GM19395 (cell line): ENCODE measurements at regions not wholly inside any gene's neighbourhood (a gene's known extent, or its start where the extent isn't known, plus 50 kb on each side); places are given as distances from the start of the nearest gene placed in this dataset.

Source experiments
- ATAC-seq: cut with Tn5 transposase; IDR thresholded peaks from one replicate; pipeline ENCODE4 v1.9.1; 2021; ENCODE audit warnings: mild to moderate bottlenecking, moderate library complexity; ENCODE audit not compliant: unreplicated experiment

DNA sequence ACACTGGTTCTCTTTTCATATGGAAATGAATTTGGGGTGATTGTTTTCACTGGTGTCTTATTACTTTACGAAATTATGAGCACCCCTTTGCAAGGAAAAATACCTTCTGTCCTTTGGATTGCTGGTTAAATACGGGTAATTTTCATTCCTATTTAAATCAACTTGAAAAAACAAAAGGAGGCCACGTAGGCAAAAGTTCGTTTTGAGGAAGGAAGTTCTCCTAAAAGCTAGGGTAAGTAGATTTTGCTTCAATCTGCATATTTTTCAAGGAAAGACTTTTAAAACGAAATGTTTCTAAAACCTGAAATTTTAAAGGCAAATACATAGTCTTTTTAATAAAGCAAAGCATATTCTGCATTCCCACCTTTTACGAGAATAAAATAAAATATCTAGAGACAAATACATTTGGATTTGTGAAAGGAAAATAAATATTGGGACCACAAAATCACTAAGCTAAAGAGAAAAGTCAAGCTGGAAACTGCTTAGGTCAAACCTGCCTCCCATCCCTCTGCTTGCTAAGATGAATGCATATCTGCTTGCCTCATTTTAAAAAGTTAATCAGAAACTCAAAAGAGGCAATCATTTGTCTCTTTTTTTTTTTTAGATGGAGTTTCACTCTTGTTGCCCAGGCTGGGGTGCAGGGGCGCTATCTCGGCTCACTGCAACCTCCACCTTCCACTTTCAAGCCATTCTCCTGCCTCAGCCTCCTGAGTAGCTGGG, 70.9 kb upstream of the ETS2 start:
- ATAC-seq: no peak

DNA sequence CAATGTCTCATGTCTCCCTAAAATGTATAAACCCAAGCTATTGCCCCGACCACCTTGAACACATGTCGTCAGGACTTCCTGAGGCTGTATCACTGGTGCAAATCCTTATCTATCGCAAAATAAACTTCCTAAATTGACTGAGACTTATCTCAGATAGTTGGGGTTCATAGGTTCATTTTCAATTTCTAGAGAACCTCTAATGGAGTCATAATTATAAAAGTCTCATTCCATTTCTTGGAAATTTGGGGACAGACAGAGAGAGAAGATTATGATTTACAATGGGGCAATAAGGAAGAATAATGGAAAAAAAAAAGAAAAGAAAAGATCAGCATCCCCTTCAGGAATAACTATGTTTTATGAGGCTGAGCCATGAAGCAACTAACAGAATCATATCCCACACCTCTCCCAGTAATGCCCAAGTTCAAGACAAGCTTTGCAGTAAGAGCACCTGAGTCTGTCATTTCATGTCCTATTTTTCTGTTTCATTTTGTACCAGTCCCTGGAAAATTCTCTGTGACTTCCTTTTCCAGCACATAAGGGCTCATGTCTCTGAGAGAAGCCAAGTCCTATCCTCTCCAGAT, 70.0 kb upstream of the ETS2 start:
- ATAC-seq: no peak

DNA sequence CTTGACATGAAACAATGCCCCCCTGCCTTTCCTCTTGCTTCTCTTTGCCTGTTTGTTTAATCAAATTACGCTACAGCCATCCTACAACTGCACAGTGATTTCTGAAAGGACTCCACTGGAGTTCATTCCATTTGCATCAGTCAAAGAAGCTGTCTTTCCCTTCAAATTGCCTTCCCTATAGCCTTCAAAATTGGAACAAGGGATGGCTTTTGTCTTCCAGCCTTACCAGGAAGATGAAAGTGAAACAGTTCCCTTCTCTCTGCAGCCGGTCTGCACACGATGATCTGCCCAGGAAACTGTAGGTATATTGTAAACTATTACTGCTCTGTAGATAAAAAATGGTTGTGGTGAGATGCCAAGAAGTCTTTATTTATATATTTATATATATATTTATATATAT, 65.6 kb upstream of the ETS2 start:
- no peak for ATAC-seq

DNA sequence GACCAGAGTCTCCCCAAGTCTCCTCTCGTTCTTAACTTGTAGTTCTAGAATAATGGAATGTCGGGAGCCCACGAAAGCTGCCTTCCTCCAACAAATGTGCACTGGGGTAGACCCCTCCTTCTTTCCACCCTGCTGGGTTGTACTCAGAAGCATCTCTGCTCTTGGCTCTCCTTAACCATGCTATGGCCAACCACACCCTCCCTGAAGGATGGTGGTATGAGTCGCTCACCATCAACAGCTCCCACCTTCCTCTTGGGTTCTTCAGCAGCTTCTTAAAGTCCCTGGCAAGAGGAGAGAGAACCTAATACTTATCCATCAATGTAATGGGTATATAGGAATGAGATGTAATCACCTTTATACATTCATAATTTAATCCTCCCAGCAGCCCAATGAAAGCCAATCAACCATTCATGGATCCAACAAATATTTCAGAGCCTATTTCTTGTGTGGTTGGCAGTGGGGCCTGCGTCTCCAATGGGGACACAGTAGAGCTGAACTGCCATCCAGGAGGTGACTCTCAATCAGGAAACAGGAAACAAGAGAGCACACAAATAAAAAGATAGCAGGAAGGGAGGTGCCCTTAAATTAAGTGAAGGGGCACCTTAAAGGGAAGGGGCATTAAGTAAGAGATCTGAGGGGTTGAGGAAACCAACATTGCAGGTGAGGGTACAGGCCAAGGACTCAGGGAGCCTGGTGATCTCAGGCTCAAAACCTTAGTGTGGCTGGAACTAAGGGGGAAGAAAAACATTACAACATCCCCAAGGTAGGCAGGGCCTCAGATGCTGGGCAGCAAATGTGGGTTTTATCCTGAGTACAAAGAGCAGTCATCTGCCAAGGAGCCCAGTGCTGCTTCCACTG, 64.4 kb upstream of the ETS2 start:
- ATAC-seq: no peak

DNA sequence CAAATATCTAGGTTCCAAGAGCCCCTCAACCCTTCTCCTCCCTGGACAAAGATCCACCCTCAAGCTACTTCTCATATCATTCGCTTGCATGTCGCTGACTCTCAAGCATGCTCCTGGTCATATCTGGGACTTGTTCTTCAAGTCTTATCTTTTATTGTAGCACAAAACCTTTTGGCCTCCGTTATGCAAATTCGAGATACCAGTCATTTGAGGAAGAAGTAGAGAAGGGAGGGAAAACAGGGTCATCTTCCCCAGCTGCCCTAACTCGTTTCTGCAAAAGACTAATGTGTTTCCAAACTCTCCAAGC, 63.8 kb upstream of the ETS2 start:
- ATAC-seq: no peak

GRCh38 chr21:38742580-38743260, 63.0 kb upstream of the ETS2 start:
- no peak for ATAC-seq

- no peak for ATAC-seq
Observed at GRCh38 chr21:38743772-38744529, 61.8 kb upstream of the ETS2 start.

GRCh38 chr21:38744861-38745260, 60.9 kb upstream of the ETS2 start:
- no peak for ATAC-seq

DNA sequence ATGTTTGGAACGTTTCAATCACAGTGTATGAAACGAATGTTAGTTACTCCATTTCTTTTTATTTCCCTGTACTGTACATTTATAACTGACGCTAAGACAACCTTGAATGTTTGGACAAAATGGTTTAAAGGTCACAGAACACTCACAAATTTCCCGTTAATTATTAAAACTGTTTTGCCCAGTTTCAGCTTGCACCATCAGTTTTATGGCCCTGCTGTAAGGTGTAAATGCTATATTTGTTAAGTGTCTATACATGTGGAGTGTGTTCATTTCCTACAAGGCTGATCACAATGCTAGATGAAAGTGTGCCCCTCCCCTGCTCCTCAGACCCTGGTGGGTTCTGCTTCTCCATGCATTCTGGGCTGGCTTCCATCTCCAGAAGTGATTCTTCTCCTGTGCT, 57.9 kb upstream of the ETS2 start:
- ATAC-seq: no peak

DNA sequence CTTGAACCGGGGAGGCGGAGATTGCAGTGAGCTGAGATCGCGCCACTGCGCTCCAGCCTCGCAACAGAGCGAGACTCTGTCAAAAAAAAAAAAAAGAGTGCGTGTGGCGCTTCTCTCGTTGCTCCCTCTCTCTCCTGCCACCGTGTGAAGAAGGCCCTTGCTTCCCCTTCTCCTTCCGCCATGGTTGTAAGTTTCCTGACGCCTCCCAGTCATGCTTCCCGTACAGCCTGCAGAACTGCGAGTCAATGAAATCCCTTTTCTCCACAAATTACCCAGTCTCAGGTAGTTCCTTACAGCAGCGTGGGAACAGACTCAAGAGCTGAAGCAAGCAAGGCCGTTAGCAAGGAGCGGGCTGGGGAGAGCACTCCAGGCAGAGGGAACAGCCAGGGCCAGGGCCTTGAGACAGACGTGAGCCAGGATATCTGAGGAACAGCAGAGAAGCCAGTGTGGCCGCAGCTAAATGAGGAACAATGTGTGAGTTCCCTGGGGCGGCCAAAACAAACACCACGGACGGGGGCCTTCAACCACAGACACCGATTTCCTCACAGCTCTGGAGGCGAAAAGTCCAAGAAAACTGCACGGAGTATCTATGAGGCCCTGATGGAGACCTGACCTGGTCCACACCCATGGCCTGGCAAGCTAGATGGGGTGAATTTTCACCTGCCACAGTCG, 54.2 kb upstream of the ETS2 start:
- ATAC-seq: no peak

DNA sequence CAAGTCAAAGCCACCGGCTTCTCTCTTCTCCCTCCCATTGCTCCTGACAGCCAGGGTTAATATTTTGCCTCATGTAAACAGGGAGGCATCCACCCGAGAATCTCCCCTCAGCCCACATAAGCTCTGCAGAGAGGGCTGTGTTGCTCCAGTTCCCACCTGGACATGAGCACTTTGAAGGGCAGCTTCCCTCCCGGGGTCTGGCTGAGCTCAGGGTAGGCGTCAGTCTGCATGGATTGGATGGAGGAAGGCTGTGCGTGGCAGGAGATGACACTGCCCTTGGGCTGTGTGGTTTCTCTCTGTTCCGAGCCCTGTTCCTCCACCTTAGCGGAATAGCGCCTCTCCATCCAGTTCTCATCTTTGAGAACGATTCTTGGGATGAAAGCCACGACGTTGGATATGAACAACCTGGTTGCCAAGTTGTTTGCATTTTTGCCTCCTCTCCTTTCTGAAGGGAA, 53.7 kb upstream of the ETS2 start:
- ATAC-seq: no peak

GRCh38 chr21:38753114-38753513, 52.6 kb upstream of the ETS2 start:
- ATAC-seq: no peak

- ATAC-seq: no peak
Observed at GRCh38 chr21:38753557-38753971, 52.2 kb upstream of the ETS2 start.
